HG03066 (cell line): ENCODE measurements at regions not wholly inside any gene's neighbourhood (a gene's known extent, or its start where the extent isn't known, plus 50 kb on each side); places are given as distances from the start of the nearest gene placed in this dataset.
A peak's percentile ranks its signal among the peaks of the same experiment; 100 is the strongest.

Experiments
- ATAC-seq: cut with Tn5 transposase; IDR thresholded peaks from one replicate; pipeline ENCODE4 v1.9.1; 2021; ENCODE audit warnings: low read depth; ENCODE audit not compliant: unreplicated experiment

- peak; percentile 44 for ATAC-seq
Observed at GRCh38 chr17:68182011-68182306, 65.9 kb upstream of the AMZ2 start.

GRCh38 chr17:68182940-68183551 lies 64.8 kb upstream of the AMZ2 start:
- no peak for ATAC-seq

- ATAC-seq: no peak
Observed at GRCh38 chr17:68184141-68184571, 63.7 kb upstream of the AMZ2 start.

- ATAC-seq: peak; percentile 58
Observed at GRCh38 chr17:68184816-68185436, 62.9 kb upstream of the AMZ2 start.

- ATAC-seq: no peak
Observed at GRCh38 chr17:68185820-68186219, 62.0 kb upstream of the AMZ2 start.

- ATAC-seq: no peak
Observed at GRCh38 chr17:68190495-68190894, 57.3 kb upstream of the AMZ2 start.

GRCh38 chr17:68195667-68196393 lies 52.0 kb upstream of the AMZ2 start:
- ATAC-seq: no peak

- ATAC-seq: no peak
Observed at GRCh38 chr17:68196394-68197090, 51.3 kb upstream of the AMZ2 start.

GRCh38 chr17:68197091-68197996 lies 50.5 kb upstream of the AMZ2 start:
- ATAC-seq: no peak

GRCh38 chr17:68197997-68198930 lies 49.6 kb upstream of the AMZ2 start:
- ATAC-seq: no peak
